ENCODE measurements at regions not wholly inside any gene's neighbourhood (a gene's known extent, or its start where the extent isn't known, plus 50 kb on each side); places are given as distances from the start of the nearest gene placed in this dataset.

GRCh38 chr3:64867224-64867623 lies 179.4 kb upstream of the ADAMTS9 start:
- Histone ChIP-seq H3K27me3 (ENCODE audit: control insufficient read depth, insufficient read depth, low read length) (no peaks in the 10 kb centered on the region), H3K4me3 (ENCODE audit: low read length) (no peak overlapping the region), H3K9me3 (ENCODE audit: control insufficient read depth, low read depth, low read length) (peaks cover 2% of the 10 kb centered on the region)

GRCh38 chr3:64865839-64866570 lies 178.2 kb upstream of the ADAMTS9 start:
- Histone ChIP-seq H3K9ac (ENCODE audit: low read length) (no peak overlapping the region), H3K4me1 (ENCODE audit: control insufficient read depth, low read depth, low read length) (peaks cover 21% of the 10 kb centered on the region), H3K27me3 (ENCODE audit: control insufficient read depth, insufficient read depth, low read length) (no peaks in the 10 kb centered on the region), H3K4me3 (ENCODE audit: low read length) (no peak overlapping the region), H3K9me3 (ENCODE audit: control insufficient read depth, low read depth, low read length) (peaks cover 2% of the 10 kb centered on the region), H3K36me3 (ENCODE audit: control insufficient read depth, low read depth, low read length) (no peaks in the 10 kb centered on the region), H3K27ac (ENCODE audit: low read length) (no peak overlapping the region)

More at GRCh38 chr3:64867224-64867623, 179.4 kb upstream of the ADAMTS9 start:
- H3K27ac ChIP-seq (ENCODE audit: low read length): no peak overlapping the region
- H3K36me3 ChIP-seq (ENCODE audit: control insufficient read depth, low read depth, low read length): no peaks in the 10 kb centered on the region
- H3K9ac ChIP-seq (ENCODE audit: low read length): no peak overlapping the region
- peaks cover 21% of the 10 kb centered on the region for H3K4me1 ChIP-seq (ENCODE audit: control insufficient read depth, low read depth, low read length)

- Histone ChIP-seq H3K4me3 (ENCODE audit: low read length) (no peak overlapping the region), H3K4me1 (ENCODE audit: control insufficient read depth, low read depth, low read length) (peaks cover 21% of the 10 kb centered on the region), H3K9me3 (ENCODE audit: control insufficient read depth, low read depth, low read length) (no peaks in the 10 kb centered on the region), H3K27ac (ENCODE audit: low read length) (no peak overlapping the region), H3K27me3 (ENCODE audit: control insufficient read depth, insufficient read depth, low read length) (no peaks in the 10 kb centered on the region), H3K9ac (ENCODE audit: low read length) (no peak overlapping the region), H3K36me3 (ENCODE audit: control insufficient read depth, low read depth, low read length) (no peaks in the 10 kb centered on the region)
These were observed 175.7 kb upstream of the ADAMTS9 start for GRCh38 chr3:64863226-64864212.

- Histone ChIP-seq H3K9ac (ENCODE audit: low read length) (no peak overlapping the region), H3K27me3 (ENCODE audit: control insufficient read depth, insufficient read depth, low read length) (no peaks in the 10 kb centered on the region), H3K36me3 (ENCODE audit: control insufficient read depth, low read depth, low read length) (no peaks in the 10 kb centered on the region), H3K4me1 (ENCODE audit: control insufficient read depth, low read depth, low read length) (peaks cover 21% of the 10 kb centered on the region), H3K9me3 (ENCODE audit: control insufficient read depth, low read depth, low read length) (no peaks in the 10 kb centered on the region), H3K27ac (ENCODE audit: low read length) (no peak overlapping the region), H3K4me3 (ENCODE audit: low read length) (no peak overlapping the region)
These were observed 173.9 kb upstream of the ADAMTS9 start for GRCh38 chr3:64861684-64862083.

- H3K36me3 ChIP-seq (ENCODE audit: control insufficient read depth, low read depth, low read length): no peaks in the 10 kb centered on the region
- H3K9ac ChIP-seq (ENCODE audit: low read length): no peak overlapping the region
- H3K27ac ChIP-seq (ENCODE audit: low read length): no peak overlapping the region
- no peak overlapping the region for H3K4me3 ChIP-seq (ENCODE audit: low read length)
- no peaks in the 10 kb centered on the region for H3K27me3 ChIP-seq (ENCODE audit: control insufficient read depth, insufficient read depth, low read length)
- peaks cover 12% of the 10 kb centered on the region for H3K4me1 ChIP-seq (ENCODE audit: control insufficient read depth, low read depth, low read length)
- no peaks in the 10 kb centered on the region for H3K9me3 ChIP-seq (ENCODE audit: control insufficient read depth, low read depth, low read length)
These were observed 172.7 kb upstream of the ADAMTS9 start for GRCh38 chr3:64860536-64860870.

- Histone ChIP-seq H3K4me3 (ENCODE audit: low read length) (no peak overlapping the region), H3K27me3 (ENCODE audit: control insufficient read depth, insufficient read depth, low read length) (no peaks in the 10 kb centered on the region), H3K4me1 (ENCODE audit: control insufficient read depth, low read depth, low read length) (peaks cover 12% of the 10 kb centered on the region), H3K27ac (ENCODE audit: low read length) (no peak overlapping the region), H3K9me3 (ENCODE audit: control insufficient read depth, low read depth, low read length) (no peaks in the 10 kb centered on the region), H3K36me3 (ENCODE audit: control insufficient read depth, low read depth, low read length) (no peaks in the 10 kb centered on the region), H3K9ac (ENCODE audit: low read length) (no peak overlapping the region)
These were observed 172.1 kb upstream of the ADAMTS9 start for GRCh38 chr3:64859625-64860535.

- Histone ChIP-seq H3K36me3 (ENCODE audit: control insufficient read depth, low read depth, low read length) (no peaks in the 10 kb centered on the region), H3K27me3 (ENCODE audit: control insufficient read depth, insufficient read depth, low read length) (no peaks in the 10 kb centered on the region), H3K27ac (ENCODE audit: low read length) (no peak overlapping the region), H3K9ac (ENCODE audit: low read length) (no peak overlapping the region), H3K4me1 (ENCODE audit: control insufficient read depth, low read depth, low read length) (no peaks in the 10 kb centered on the region), H3K4me3 (ENCODE audit: low read length) (no peak overlapping the region), H3K9me3 (ENCODE audit: control insufficient read depth, low read depth, low read length) (no peaks in the 10 kb centered on the region)
These were observed 169.2 kb upstream of the ADAMTS9 start for GRCh38 chr3:64856977-64857516.

- H3K9ac ChIP-seq (ENCODE audit: low read length): no peak overlapping the region
- H3K4me1 ChIP-seq (ENCODE audit: control insufficient read depth, low read depth, low read length): no peaks in the 10 kb centered on the region
- no peak overlapping the region for H3K4me3 ChIP-seq (ENCODE audit: low read length)
- no peaks in the 10 kb centered on the region for H3K27me3 ChIP-seq (ENCODE audit: control insufficient read depth, insufficient read depth, low read length)
- no peaks in the 10 kb centered on the region for H3K9me3 ChIP-seq (ENCODE audit: control insufficient read depth, low read depth, low read length)
- no peak overlapping the region for H3K27ac ChIP-seq (ENCODE audit: low read length)
- no peaks in the 10 kb centered on the region for H3K36me3 ChIP-seq (ENCODE audit: control insufficient read depth, low read depth, low read length)
These were observed 168.3 kb upstream of the ADAMTS9 start for GRCh38 chr3:64856106-64856505.

GRCh38 chr3:64853456-64853855 lies 165.7 kb upstream of the ADAMTS9 start:
- H3K4me3 ChIP-seq (ENCODE audit: low read length): no peak overlapping the region
- no peaks in the 10 kb centered on the region for H3K4me1 ChIP-seq (ENCODE audit: control insufficient read depth, low read depth, low read length)
- H3K9ac ChIP-seq (ENCODE audit: low read length): no peak overlapping the region
- no peaks in the 10 kb centered on the region for H3K36me3 ChIP-seq (ENCODE audit: control insufficient read depth, low read depth, low read length)
- H3K27ac ChIP-seq (ENCODE audit: low read length): no peak overlapping the region
- H3K9me3 ChIP-seq (ENCODE audit: control insufficient read depth, low read depth, low read length): no peaks in the 10 kb centered on the region
- H3K27me3 ChIP-seq (ENCODE audit: control insufficient read depth, insufficient read depth, low read length): no peaks in the 10 kb centered on the region

GRCh38 chr3:64852738-64853137 lies 164.9 kb upstream of the ADAMTS9 start:
- no peaks in the 10 kb centered on the region for H3K9me3 ChIP-seq (ENCODE audit: control insufficient read depth, low read depth, low read length)
- H3K4me3 ChIP-seq (ENCODE audit: low read length): no peak overlapping the region
- no peak overlapping the region for H3K27ac ChIP-seq (ENCODE audit: low read length)
- no peaks in the 10 kb centered on the region for H3K36me3 ChIP-seq (ENCODE audit: control insufficient read depth, low read depth, low read length)
- H3K4me1 ChIP-seq (ENCODE audit: control insufficient read depth, low read depth, low read length): no peaks in the 10 kb centered on the region
- no peaks in the 10 kb centered on the region for H3K27me3 ChIP-seq (ENCODE audit: control insufficient read depth, insufficient read depth, low read length)
- no peak overlapping the region for H3K9ac ChIP-seq (ENCODE audit: low read length)

GRCh38 chr3:64848822-64849221 lies 161.0 kb upstream of the ADAMTS9 start:
- no peaks in the 10 kb centered on the region for H3K9me3 ChIP-seq (ENCODE audit: control insufficient read depth, low read depth, low read length)
- no peaks in the 10 kb centered on the region for H3K27me3 ChIP-seq (ENCODE audit: control insufficient read depth, insufficient read depth, low read length)
- H3K27ac ChIP-seq (ENCODE audit: low read length): no peak overlapping the region
- H3K4me3 ChIP-seq (ENCODE audit: low read length): no peak overlapping the region
- no peaks in the 10 kb centered on the region for H3K36me3 ChIP-seq (ENCODE audit: control insufficient read depth, low read depth, low read length)
- H3K4me1 ChIP-seq (ENCODE audit: control insufficient read depth, low read depth, low read length): no peaks in the 10 kb centered on the region
- no peak overlapping the region for H3K9ac ChIP-seq (ENCODE audit: low read length)

Measured in iPS-18a (cell line).